ENCODE measurements at regions not wholly inside any gene's neighbourhood (a gene's known extent, or its start where the extent isn't known, plus 50 kb on each side); places are given as distances from the start of the nearest gene placed in this dataset.

- H3K9me3 Mint-ChIP-seq (ENCODE audit: low read depth), result no peaks in the 10 kb centered on the region
- no peaks in the 10 kb centered on the region for H3K4me1 Mint-ChIP-seq (ENCODE audit: low read depth)
- H3K27me3 Mint-ChIP-seq (ENCODE audit: low read depth), result peaks cover 32% of the 10 kb centered on the region
- no peaks in the 10 kb centered on the region for H3K36me3 Mint-ChIP-seq (ENCODE audit: low read depth)
- no peak overlapping the region for H3K4me3 Mint-ChIP-seq (ENCODE audit: unreplicated experiment)
- no peak for TF ChIP-seq CTCF (IDR thresholded peaks at IDR 0.05)
- no peak for DNase-seq (ENCODE audit: low spot score)
- H3K27ac Mint-ChIP-seq (ENCODE audit: unreplicated experiment), result no peak overlapping the region
Measured at GRCh38 chr3:27779176-27779575, 57.1 kb upstream of the EOMES start.

GRCh38 chr3:27789420-27789819 is 67.3 kb upstream of the EOMES start:
- Mint-ChIP-seq H3K36me3 (ENCODE audit: low read depth) (no peaks in the 10 kb centered on the region), H3K27ac (ENCODE audit: unreplicated experiment) (no peak overlapping the region), H3K9me3 (ENCODE audit: low read depth) (no peaks in the 10 kb centered on the region), H3K4me1 (ENCODE audit: low read depth) (no peaks in the 10 kb centered on the region), H3K4me3 (ENCODE audit: unreplicated experiment) (no peak overlapping the region), H3K27me3 (ENCODE audit: low read depth) (peaks cover 21% of the 10 kb centered on the region)
- TF ChIP-seq CTCF (IDR thresholded peaks at IDR 0.05), result no peak
- DNase-seq (ENCODE audit: low spot score), result no peak

GRCh38 chr3:27791956-27792355 is 69.8 kb upstream of the EOMES start:
- H3K4me3 Mint-ChIP-seq (ENCODE audit: unreplicated experiment), result no peak overlapping the region
- no peaks in the 10 kb centered on the region for H3K4me1 Mint-ChIP-seq (ENCODE audit: low read depth)
- no peak overlapping the region for H3K27ac Mint-ChIP-seq (ENCODE audit: unreplicated experiment)
- TF ChIP-seq CTCF (IDR thresholded peaks at IDR 0.05), result no peak
- H3K36me3 Mint-ChIP-seq (ENCODE audit: low read depth), result no peaks in the 10 kb centered on the region
- no peaks in the 10 kb centered on the region for H3K9me3 Mint-ChIP-seq (ENCODE audit: low read depth)
- DNase-seq (ENCODE audit: low spot score), result no peak
- peaks cover 19% of the 10 kb centered on the region for H3K27me3 Mint-ChIP-seq (ENCODE audit: low read depth)

- H3K36me3 Mint-ChIP-seq (ENCODE audit: low read depth), result no peaks in the 10 kb centered on the region
- H3K4me1 Mint-ChIP-seq (ENCODE audit: low read depth), result no peaks in the 10 kb centered on the region
- H3K27me3 Mint-ChIP-seq (ENCODE audit: low read depth), result peaks cover 17% of the 10 kb centered on the region
- H3K27ac Mint-ChIP-seq (ENCODE audit: unreplicated experiment), result no peak overlapping the region
- H3K4me3 Mint-ChIP-seq (ENCODE audit: unreplicated experiment), result no peak overlapping the region
- H3K9me3 Mint-ChIP-seq (ENCODE audit: low read depth), result no peaks in the 10 kb centered on the region
- TF ChIP-seq CTCF (IDR thresholded peaks at IDR 0.05), result no peak
- no peak for DNase-seq (ENCODE audit: low spot score)
Measured at GRCh38 chr3:27792869-27793268, 70.7 kb upstream of the EOMES start.

GRCh38 chr3:27794211-27794610 is 72.1 kb upstream of the EOMES start:
- H3K9me3 Mint-ChIP-seq (ENCODE audit: low read depth), result no peaks in the 10 kb centered on the region
- no peak overlapping the region for H3K27ac Mint-ChIP-seq (ENCODE audit: unreplicated experiment)
- H3K4me1 Mint-ChIP-seq (ENCODE audit: low read depth), result no peaks in the 10 kb centered on the region
- no peak overlapping the region for H3K4me3 Mint-ChIP-seq (ENCODE audit: unreplicated experiment)
- TF ChIP-seq CTCF (IDR thresholded peaks at IDR 0.05), result no peak
- no peaks in the 10 kb centered on the region for H3K36me3 Mint-ChIP-seq (ENCODE audit: low read depth)
- no peak for DNase-seq (ENCODE audit: low spot score)
- peaks cover 16% of the 10 kb centered on the region for H3K27me3 Mint-ChIP-seq (ENCODE audit: low read depth)
